ENCODE measurements at regions not wholly inside any gene's neighbourhood (a gene's known extent, or its start where the extent isn't known, plus 50 kb on each side); places are given as distances from the start of the nearest gene placed in this dataset.

- TF ChIP-seq, protein P1, sequence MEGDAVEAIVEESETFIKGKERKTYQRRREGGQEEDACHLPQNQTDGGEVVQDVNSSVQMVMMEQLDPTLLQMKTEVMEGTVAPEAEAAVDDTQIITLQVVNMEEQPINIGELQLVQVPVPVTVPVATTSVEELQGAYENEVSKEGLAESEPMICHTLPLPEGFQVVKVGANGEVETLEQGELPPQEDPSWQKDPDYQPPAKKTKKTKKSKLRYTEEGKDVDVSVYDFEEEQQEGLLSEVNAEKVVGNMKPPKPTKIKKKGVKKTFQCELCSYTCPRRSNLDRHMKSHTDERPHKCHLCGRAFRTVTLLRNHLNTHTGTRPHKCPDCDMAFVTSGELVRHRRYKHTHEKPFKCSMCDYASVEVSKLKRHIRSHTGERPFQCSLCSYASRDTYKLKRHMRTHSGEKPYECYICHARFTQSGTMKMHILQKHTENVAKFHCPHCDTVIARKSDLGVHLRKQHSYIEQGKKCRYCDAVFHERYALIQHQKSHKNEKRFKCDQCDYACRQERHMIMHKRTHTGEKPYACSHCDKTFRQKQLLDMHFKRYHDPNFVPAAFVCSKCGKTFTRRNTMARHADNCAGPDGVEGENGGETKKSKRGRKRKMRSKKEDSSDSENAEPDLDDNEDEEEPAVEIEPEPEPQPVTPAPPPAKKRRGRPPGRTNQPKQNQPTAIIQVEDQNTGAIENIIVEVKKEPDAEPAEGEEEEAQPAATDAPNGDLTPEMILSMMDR (conservative IDR thresholded peaks at IDR 0.05; ENCODE audit: low read depth in 2 of 2) = no peak
- TF ChIP-seq ZNF114 (CRISPR knock-in tag; IDR thresholded peaks at IDR 0.05) = no peak
- TF ChIP-seq, protein P2, sequence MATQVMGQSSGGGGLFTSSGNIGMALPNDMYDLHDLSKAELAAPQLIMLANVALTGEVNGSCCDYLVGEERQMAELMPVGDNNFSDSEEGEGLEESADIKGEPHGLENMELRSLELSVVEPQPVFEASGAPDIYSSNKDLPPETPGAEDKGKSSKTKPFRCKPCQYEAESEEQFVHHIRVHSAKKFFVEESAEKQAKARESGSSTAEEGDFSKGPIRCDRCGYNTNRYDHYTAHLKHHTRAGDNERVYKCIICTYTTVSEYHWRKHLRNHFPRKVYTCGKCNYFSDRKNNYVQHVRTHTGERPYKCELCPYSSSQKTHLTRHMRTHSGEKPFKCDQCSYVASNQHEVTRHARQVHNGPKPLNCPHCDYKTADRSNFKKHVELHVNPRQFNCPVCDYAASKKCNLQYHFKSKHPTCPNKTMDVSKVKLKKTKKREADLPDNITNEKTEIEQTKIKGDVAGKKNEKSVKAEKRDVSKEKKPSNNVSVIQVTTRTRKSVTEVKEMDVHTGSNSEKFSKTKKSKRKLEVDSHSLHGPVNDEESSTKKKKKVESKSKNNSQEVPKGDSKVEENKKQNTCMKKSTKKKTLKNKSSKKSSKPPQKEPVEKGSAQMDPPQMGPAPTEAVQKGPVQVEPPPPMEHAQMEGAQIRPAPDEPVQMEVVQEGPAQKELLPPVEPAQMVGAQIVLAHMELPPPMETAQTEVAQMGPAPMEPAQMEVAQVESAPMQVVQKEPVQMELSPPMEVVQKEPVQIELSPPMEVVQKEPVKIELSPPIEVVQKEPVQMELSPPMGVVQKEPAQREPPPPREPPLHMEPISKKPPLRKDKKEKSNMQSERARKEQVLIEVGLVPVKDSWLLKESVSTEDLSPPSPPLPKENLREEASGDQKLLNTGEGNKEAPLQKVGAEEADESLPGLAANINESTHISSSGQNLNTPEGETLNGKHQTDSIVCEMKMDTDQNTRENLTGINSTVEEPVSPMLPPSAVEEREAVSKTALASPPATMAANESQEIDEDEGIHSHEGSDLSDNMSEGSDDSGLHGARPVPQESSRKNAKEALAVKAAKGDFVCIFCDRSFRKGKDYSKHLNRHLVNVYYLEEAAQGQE (IDR thresholded peaks at IDR 0.05; ENCODE audit: unreplicated experiment) = no peak
- TF ChIP-seq EZH2 (IDR thresholded peaks at IDR 0.05; ENCODE audit: low read depth, unreplicated experiment) = no peak
- no peak for TF ChIP-seq EZH2phosphoT487 (IDR thresholded peaks at IDR 0.05; ENCODE audit: unreplicated experiment)
- TF ChIP-seq POLR2AphosphoS5 (IDR thresholded peaks at IDR 0.05; ENCODE audit: low read depth) = no peak
These were observed 402.2 kb upstream of the FGF13 start for GRCh38 chrX:139113708-139114107.
